ENCODE measurements at regions not wholly inside any gene's neighbourhood (a gene's known extent, or its start where the extent isn't known, plus 50 kb on each side); places are given as distances from the start of the nearest gene placed in this dataset.
A peak's percentile ranks its signal among the peaks of the same experiment; 100 is the strongest.

DNA sequence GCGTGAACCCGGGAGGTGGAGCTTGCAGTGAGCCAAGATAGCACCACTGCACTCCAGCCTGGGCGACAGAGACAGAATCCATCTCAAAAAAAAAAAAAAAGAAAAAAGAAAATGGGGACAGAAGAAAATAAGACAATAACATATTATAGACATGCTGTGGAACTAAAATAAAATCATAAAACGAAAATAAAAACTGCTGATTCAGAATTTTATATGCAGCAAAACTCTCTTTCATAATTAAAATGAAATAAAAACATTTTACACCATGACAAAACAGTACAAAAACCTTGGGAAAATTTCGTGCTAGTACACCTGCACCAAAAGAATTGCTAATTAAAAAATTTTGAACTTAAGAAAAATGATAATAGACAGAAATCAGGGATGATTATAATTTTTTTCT, 2245.1 kb downstream of the PCDH9 start:
- no peaks in the 10 kb centered on the region for H3K79me2 ChIP-seq (ENCODE audit: insufficient read depth, low read length)
- H3K9me3 ChIP-seq (ENCODE audit: insufficient read depth, low read length) = peaks cover 3% of the 10 kb centered on the region; the same call in 1 of the 2 replicates
- H3K27ac ChIP-seq (ENCODE audit: low read depth, low read length) = no peak overlapping the region
- H3K9ac ChIP-seq (ENCODE audit: low read length) = no peak overlapping the region
- no peaks in the 10 kb centered on the region for H3K9me2 ChIP-seq (replicated peaks; ENCODE audit: insufficient read depth, low read length)
- H3K27me3 ChIP-seq (ENCODE audit: low read length) = no peaks in the 10 kb centered on the region
- H3F3A ChIP-seq (ENCODE audit: insufficient read depth) = no peaks in the 10 kb centered on the region
- H3K36me3 ChIP-seq (ENCODE audit: low read length) = no peaks in the 10 kb centered on the region
- no peak overlapping the region for H2AFZ ChIP-seq (ENCODE audit: low read depth, low read length, severe bottlenecking)
- H3K4me2 ChIP-seq (ENCODE audit: low read depth, low read length, poor library complexity, severe bottlenecking) = no peak overlapping the region
- no peak for TF ChIP-seq EZH2phosphoT487 (conservative IDR thresholded peaks at IDR 0.05; ENCODE audit: low read length)
- TF ChIP-seq, protein P1, sequence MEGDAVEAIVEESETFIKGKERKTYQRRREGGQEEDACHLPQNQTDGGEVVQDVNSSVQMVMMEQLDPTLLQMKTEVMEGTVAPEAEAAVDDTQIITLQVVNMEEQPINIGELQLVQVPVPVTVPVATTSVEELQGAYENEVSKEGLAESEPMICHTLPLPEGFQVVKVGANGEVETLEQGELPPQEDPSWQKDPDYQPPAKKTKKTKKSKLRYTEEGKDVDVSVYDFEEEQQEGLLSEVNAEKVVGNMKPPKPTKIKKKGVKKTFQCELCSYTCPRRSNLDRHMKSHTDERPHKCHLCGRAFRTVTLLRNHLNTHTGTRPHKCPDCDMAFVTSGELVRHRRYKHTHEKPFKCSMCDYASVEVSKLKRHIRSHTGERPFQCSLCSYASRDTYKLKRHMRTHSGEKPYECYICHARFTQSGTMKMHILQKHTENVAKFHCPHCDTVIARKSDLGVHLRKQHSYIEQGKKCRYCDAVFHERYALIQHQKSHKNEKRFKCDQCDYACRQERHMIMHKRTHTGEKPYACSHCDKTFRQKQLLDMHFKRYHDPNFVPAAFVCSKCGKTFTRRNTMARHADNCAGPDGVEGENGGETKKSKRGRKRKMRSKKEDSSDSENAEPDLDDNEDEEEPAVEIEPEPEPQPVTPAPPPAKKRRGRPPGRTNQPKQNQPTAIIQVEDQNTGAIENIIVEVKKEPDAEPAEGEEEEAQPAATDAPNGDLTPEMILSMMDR (IDR thresholded peaks at IDR 0.05; ENCODE audit: insufficient read depth, low read length, poor library complexity, severe bottlenecking) = no peak
- H4K20me1 ChIP-seq (ENCODE audit: low read depth, low read length) = no peaks in the 10 kb centered on the region
- no peak overlapping the region for H3K4me3 ChIP-seq (ENCODE audit: insufficient read depth, low read length, poor library complexity, severe bottlenecking)

DNA sequence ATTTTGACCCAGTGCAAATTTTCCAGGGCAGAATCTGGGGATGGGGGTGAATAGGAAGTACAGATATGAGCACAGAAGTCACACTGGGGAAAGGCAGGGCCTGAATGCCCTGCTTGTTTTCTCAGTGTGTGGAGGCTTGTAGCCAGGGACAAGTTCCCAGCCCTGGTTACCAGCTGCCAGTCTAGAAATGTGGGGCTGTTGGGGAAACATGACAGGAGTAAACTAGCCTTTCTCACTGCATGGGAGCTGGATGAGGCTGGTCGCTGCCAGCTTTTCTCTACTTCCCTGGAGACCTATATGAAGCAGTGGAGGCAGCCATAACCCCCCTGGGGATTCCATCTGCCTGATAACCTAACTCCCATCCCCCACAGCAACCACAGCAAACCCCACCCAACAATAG, 2267.7 kb downstream of the PCDH9 start:
- Histone ChIP-seq H3K9ac (ENCODE audit: low read length) (no peak overlapping the region), H3F3A (ENCODE audit: insufficient read depth) (no peaks in the 10 kb centered on the region), H3K4me2 (ENCODE audit: low read depth, low read length, poor library complexity, severe bottlenecking) (no peak overlapping the region), H3K27me3 (ENCODE audit: low read length) (no peaks in the 10 kb centered on the region), H4K20me1 (ENCODE audit: low read depth, low read length) (no peaks in the 10 kb centered on the region), H2AFZ (ENCODE audit: low read depth, low read length, severe bottlenecking) (peak overlapping the region; percentile 83), H3K27ac (ENCODE audit: low read depth, low read length) (no peak overlapping the region), H3K9me2 (replicated peaks; ENCODE audit: insufficient read depth, low read length) (no peaks in the 10 kb centered on the region), H3K79me2 (ENCODE audit: insufficient read depth, low read length) (no peaks in the 10 kb centered on the region), H3K4me3 (ENCODE audit: insufficient read depth, low read length, poor library complexity, severe bottlenecking) (no peak overlapping the region), H3K9me3 (ENCODE audit: insufficient read depth, low read length) (peaks cover 10% of the 10 kb centered on the region; the same call in 1 of the 2 replicates), H3K36me3 (ENCODE audit: low read length) (no peaks in the 10 kb centered on the region)
- TF ChIP-seq, protein P1 (IDR thresholded peaks at IDR 0.05; ENCODE audit: insufficient read depth, low read length, poor library complexity, severe bottlenecking) = no peak
- TF ChIP-seq EZH2phosphoT487 (conservative IDR thresholded peaks at IDR 0.05; ENCODE audit: low read length) = no peak

DNA sequence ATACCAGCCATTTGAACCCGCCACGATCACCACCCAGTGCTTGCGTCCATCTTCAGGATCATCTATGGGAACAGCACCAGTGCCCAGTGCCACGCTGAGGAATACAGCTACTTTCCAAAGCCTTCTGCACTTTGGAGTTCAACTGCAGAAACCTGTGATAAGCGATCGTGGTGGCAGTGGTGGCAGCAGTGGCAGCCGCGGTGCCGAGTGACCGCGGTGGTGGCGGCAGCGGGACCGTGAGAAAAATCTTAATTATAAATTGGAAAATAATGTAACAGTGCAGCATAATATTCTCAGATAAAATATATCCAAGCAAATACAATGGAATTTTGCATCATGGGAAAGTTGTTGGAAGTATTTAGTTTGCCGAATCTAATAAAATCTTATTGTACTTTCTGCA, 2270.9 kb downstream of the PCDH9 start:
- no peak overlapping the region for H2AFZ ChIP-seq (ENCODE audit: low read depth, low read length, severe bottlenecking)
- H3K4me2 ChIP-seq (ENCODE audit: low read depth, low read length, poor library complexity, severe bottlenecking) = no peak overlapping the region
- no peaks in the 10 kb centered on the region for H4K20me1 ChIP-seq (ENCODE audit: low read depth, low read length)
- no peak overlapping the region for H3K27ac ChIP-seq (ENCODE audit: low read depth, low read length)
- no peak overlapping the region for H3K9ac ChIP-seq (ENCODE audit: low read length)
- no peaks in the 10 kb centered on the region for H3F3A ChIP-seq (ENCODE audit: insufficient read depth)
- no peaks in the 10 kb centered on the region for H3K79me2 ChIP-seq (ENCODE audit: insufficient read depth, low read length)
- no peaks in the 10 kb centered on the region for H3K9me2 ChIP-seq (replicated peaks; ENCODE audit: insufficient read depth, low read length)
- no peaks in the 10 kb centered on the region for H3K27me3 ChIP-seq (ENCODE audit: low read length)
- TF ChIP-seq, protein P1 (IDR thresholded peaks at IDR 0.05; ENCODE audit: insufficient read depth, low read length, poor library complexity, severe bottlenecking) = no peak
- TF ChIP-seq EZH2phosphoT487 (conservative IDR thresholded peaks at IDR 0.05; ENCODE audit: low read length) = no peak
- H3K36me3 ChIP-seq (ENCODE audit: low read length) = no peaks in the 10 kb centered on the region; the same call in 1 of the 2 replicates
- peaks cover 6% of the 10 kb centered on the region; the same call in 1 of the 2 replicates for H3K9me3 ChIP-seq (ENCODE audit: insufficient read depth, low read length)
- no peak overlapping the region for H3K4me3 ChIP-seq (ENCODE audit: insufficient read depth, low read length, poor library complexity, severe bottlenecking)

All from SU-DHL-6 (cell line).